NCI-H146 treated with DMSO at 0.1 percent for 48 hours (cell line): ENCODE measurements at regions not wholly inside any gene's neighbourhood (a gene's known extent, or its start where the extent isn't known, plus 50 kb on each side); places are given as distances from the start of the nearest gene placed in this dataset.

Experiments
- DNase-seq: peaks from one replicate; lab custom pipeline; 2025; ENCODE audit not compliant: unreplicated experiment; lab: John Stamatoyannopoulos, UW

DNA sequence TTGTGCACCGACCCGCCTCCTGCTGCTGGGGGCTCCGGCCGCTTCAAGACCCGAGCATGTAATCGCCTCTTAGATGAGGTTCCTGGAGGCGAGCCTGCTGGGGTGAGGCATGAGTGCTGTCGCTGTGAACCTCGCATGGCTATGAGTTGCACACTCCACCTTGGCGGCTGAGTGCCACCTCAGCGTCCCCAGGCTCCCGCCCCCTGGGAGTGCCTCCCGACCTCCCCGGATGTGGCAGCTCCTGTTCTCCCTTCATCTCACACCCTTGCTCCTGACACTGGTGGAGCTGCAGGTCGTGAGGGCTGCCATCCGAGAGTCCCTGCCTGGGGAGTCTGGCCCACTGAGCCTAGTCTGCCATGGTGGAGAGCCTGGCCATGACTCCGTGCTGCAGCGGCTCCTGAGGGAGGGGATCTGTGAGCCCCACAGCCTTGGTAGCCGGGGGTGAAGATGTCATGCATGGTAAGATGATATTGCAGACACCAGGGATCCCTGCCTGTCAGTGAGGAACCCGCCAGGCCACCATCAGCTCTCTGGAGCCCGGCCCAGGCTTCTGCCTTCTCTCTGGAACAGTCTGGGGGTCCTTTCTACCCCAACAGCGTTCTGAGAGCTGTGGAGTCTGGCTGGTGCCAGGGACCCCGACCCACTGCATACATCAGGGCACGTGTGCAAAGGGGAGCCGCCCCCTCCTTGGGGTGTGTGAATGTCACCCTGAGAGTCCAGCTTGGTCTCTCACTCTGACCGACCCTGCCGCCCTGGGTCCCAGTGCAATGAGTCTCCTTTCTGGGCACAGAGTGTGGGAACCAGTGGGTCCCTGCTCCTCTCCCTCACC is 61.6 kb upstream of the HS6ST1 start:
- no peak for DNase-seq

DNA sequence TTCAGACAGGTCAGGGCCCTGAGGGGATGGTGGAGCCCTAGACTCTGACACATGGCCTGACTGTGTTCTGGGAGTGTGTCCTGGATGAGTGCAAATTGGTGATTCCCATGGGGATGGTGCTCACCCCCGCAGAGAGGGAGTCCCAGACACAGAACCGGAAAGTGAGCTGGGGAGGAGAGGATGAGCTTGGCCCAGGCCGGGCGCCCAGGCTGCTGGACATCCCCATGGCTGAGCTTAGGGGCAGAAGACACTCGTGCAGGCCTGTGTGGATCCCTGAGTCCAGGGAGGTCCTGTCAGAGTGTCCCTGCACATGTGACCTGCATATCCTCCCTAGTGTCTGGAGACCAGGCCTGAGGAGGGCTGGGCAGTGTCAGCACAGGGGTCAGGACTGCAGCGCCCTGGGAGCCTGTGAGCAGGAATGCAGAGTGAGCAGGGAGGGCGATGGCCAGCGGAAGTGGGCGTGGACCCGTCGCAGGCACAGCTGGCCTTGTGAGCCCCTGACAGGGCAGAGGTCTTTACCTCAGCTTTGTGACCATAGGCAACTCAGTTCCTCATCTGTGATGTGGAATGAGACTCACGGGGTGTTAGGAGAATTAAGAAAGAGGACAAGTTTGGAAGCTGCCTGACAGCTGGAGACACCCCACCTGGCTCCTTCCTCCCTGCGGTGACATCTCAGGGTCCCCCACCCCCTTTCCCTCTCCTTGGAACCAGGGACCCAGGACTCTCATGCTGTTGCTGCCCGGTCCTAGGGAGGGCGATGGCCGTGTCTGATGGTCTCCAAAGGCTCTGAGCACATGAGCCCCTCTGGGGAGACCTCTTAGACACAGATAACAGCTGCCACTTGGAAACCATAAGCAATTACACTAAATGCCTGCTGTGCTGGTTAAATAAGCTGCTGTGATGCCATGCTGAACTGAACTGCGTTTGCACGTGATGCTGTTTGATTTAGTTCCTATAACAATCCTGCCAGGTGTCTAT is 62.6 kb upstream of the HS6ST1 start:
- peak; percentile 97 for DNase-seq

DNA sequence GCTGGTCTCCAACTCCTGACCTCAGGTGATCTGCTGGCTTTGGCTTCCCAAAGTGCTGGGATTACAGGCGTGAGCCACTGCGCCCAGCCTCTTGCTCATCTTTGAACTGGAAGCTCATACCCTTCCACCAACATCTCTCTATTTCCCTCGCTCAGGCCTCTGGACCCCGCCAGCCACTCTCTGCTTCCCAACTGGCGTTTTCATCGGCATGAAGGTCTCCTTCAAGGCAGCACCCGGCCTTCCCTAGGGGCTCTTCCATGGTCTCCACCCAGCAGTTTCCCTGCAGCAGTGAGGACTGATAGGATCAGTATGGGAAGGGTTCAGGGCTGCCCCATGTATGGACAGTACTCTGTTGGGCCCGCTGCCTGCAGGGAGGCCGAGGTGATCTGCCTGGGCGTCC is 65.8 kb upstream of the HS6ST1 start:
- no peak for DNase-seq

DNA sequence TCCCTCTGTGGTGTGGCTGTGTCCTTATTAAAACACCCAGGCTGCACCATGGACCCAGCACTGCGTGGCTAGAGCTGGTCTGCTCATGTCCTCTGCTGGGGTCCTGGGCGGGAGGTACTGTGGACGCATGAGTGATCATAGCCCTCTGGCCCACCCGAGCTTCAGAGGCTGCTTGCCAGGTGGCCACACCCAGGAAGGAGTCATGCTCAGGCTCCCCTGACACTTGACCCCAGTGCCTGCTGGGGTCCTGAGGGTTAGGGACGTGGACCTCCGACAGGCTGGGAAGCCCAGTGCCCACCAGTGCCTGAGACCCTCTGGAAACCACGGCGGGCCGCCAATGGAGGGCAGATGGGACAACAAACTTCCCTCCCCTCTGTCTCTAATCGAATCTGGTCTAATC is 66.3 kb upstream of the HS6ST1 start:
- DNase-seq, result no peak

DNA sequence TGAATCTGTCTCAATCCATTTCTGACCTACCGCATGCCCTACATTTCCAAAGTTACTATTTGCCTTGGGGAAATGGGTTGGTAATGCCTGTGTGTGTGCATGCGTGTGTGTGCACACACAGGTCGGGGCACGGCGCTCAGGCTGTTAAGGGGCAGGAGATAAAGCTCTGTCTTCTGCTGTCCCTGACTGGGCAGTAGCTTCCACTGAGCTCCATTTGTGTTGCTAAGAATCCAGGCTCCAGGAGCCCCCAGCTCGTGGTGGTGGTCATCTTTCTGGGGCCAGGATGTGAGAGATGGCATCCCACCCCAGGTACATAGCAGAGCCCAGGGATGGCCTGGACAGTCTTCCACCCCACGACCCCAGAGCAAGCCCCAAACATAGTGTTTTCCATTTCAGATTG is 66.7 kb upstream of the HS6ST1 start:
- DNase-seq, result no peak

DNA sequence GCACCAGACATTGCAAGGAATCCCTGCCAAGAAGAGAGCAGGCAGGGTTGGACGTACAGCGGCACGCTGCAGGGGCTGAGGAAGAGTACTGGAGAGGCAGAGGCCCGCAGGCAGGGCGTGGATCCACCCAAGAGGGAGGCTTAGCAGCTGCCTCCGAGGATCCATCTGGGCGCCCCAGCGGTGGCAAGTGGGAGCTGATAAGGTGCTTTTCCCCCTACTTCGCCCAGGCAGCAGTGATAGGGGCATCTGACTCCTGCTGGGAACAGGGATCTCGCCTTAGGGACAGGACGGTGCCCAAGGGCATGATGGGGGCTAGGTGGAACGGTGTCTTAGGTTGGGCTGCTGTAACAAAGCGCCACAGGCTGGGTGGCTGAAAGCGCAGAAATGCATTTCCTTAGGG is 67.4 kb upstream of the HS6ST1 start:
- no peak for DNase-seq

DNA sequence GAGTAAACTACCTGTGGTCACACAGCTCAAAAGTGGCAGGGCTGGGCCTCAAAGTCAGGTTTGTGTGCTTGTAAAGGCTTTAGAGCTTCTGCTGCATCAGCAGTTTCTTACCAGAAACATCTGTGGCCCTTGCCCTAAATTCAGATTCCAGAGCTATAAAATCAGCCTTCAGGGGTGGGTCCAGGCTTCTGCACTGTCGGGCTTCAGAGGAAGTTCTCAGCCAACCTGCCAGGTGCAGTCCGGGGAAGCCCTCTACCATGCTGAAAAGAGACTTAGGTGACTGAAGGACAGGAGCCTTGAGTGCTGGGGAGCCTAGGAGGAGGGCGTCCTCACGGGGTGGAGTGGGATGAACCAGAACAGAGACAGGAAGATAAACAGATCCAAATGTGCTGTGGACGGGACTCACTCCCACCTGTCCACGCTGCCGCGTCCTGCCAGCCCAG is 69.9 kb upstream of the HS6ST1 start:
- DNase-seq, result no peak

DNA sequence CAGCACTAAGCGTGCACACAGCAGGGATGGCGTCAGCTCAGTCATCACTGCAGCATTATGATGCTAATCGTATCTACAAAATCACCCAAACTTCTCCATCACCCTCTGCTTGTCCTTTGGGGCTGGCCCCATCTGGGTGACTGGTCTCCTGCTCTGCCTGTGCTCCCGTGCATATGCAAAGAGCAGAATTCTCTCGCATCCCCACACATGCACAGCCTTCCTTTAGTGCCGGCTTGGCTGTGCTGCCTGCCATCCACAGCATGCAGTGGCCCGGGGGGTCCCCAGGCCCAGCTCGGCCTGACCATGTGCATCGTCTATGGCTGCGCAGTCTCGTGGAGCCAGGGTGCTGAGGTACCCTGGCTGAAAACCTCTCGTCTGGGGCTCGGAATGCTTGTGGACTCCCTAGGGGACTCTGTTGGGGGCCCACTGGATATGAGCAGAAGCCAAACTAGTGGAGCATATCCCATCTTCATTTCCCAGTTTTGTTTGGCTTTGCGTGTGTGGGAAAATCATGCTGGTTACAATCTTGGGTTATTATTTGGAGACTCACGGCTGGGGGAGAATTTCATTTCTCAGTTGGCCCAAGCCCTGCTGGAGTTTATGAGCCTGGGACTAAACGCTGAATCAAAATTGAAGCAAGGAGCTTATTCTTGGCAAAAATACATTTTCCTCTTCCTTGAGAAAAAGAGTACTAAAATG is 70.9 kb upstream of the HS6ST1 start:
- DNase-seq, result no peak

DNA sequence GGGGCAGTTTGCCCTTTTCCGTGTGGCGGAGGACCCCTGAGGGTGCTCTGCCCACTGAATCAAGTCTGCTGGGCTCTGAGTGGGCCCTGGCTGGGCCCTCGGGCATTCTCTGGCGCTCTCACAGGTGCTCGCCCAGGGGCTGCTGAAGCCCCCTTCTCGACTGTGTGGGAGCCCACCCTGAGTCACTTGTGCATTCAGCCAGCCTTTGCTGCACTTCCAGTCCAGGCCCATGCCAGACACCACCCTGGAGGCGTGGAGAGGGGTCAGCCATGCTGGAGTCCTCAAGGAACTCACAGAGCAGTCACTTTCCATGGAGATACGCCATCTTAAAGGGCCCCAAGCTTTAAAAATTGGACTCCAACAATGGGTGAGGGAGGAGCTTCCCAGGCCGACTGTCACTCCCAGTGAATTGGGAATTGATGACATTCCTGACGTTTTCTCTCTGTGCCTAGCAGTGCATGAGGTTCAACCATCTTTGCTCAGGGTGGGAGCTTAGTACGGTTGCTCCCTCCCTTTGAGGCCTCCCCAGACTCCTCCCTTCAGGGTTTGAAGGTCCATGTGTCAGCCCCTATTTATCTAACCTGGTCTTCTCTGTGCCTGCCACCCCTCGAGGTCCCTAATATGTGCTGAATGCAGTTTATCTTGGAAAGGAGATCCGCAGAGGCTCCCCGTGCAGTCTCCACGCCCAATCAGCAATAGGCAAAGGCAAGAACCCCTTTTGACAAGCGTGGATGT is 71.8 kb upstream of the HS6ST1 start:
- DNase-seq, result no peak

DNA sequence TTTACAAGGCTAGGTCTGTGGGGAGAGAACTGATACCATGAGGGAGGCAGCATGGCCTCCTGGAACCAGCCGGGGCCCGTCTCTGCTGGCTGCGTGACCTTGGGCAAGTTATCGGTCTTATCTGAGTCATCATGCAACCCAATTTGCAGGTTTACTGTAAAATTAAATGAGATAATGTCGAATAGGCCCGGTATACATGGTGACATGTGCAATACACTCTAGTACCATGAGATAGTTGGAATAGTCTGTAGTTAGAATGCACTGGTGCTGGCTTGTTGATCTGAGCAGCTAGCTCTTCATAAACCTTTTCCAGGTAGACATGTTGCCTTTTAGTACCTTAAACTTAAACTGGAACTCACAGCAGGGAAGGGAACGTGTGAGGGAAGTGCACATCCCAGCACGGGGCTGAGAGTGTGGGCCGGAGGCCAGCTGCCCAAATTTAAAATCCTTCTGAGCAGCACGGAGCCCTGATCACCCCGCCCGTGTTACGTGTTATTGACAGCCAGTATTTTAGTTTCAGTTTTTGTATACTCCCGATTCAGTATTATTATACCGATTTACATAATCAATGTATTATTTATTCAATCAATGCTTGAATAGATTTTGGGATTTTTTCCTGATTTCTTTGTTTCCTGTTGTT is 72.4 kb upstream of the HS6ST1 start:
- DNase-seq, result no peak

DNA sequence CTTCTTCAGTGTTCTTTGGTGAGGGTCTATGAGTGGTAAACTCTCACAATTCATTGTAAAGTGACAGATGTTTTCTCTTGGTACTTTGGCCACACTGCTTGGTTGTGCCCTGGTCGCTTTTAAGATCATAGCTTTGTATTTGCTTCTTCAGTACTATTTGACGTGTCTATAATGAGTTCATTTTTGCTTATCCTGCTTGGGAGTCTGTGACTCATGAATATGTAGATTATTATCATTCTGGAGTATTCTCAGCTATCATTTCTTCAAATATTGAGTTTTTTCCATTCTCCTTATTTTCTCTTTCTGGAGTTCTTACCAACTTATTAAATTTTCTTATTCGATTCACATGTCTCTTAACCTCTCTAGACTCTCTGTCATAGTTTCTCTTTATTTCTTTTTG is 73.0 kb upstream of the HS6ST1 start:
- DNase-seq, result no peak

DNA sequence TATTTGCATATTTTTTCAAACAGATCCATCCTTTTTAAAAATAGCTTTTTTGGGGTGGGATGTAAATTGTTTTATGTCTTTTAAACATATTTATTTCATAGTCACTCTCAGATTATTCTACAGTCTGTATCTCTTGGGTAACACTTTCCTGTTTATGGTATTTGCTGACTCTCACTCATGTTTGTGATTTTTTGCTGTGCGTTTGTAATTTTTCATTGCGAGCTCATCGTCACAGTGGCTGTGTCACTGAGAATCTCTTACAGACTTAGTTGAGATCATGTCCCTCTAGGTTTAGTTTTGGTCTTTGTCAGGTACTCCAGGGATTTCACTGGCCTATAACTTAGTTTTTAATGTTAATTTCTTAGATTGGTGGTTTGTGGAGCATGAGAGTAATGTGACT is 73.5 kb upstream of the HS6ST1 start:
- DNase-seq, result no peak

DNA sequence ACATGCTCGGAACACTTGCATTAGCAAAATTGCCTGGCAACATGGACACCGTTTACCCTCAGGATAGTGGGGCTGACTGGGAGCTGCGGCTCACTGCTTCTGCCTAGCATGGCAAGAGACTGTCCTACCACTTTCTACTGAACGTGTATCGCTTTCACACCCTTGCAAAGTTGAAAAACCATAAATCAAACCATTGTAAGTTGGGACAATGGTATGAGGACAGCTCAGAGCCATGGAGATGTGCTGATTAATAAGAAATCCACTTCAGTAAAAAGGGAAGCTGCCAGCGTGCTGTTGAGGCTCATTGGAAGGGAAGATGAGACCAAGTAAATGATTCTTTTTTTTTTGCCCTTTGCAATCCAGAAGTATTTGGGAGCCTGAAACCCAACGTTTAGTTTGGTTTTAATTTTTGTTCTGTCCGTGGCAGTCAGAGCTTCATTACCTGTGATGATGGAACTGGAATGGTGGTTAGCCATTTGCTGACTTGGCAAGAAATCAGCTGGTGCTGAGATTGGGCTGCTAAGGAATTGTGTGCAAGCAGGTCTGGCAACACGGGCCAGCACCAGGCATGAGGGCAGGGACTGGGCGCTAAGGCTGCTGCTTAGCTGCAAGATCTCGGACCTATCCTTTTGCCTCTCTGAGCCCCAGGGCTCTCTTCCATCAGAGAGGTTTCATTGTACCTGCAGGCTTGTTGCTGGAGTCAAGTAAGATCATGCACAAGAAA is 75.5 kb upstream of the HS6ST1 start:
- no peak for DNase-seq

DNA sequence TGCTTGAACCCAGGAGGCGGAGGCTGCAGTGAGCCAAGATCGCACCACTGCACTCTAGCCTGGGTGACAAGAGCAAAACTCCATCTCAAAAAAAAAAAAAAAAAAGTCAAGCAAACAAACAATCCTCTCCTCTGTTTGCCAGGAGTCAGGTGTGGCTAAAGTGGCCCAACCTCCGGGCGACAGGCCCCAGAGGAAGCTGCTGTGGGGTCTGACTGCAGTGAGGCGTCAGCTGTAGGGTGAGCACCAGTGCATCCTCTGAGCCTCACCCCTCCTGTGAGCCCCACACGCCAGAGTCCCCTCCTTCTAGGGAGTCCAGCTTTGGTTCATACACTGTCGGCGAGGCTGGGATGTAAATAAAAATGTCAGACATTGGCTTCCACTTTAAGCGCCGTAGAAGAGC is 76.5 kb upstream of the HS6ST1 start:
- DNase-seq, result no peak

DNA sequence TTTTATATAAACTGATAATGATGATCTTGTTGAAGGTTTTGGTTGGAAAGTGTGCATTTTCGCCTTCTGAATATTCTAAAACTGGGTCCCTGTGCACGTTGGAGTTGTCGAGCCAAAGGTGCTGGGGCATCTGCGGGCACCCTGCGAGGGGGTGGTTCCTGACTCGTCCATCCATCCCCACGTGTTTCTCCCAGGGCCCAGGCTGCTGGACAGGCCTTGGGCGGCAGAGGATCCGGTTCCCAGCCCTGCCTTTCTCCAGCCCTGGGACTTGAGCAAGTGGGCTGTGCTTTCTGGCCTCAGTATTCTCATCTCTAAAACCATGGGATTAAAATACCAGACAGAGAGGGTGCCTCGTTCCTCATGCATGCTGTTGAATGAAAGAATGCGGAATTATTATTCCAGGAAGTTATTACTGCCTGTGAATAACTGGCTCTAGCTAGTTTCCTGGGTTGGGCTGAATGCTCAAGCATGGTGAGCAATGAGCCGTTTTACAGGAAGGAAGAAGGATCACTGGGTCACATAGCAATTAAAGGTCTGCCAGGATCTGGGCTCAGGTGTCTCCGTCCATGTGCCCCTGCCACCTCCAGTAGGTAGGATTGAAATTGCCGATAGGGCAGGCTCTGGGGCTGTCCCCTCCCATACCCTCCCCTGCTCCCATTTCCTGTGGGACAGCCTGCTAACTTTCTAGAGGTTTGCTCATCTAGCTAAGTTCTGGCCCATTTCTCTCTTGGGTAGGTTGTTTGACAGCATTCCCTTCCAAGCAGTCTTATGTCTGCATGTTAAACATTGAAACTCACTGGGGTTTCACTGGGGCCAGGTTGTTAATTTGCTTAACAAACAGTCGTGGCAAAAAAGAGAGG is 77.2 kb upstream of the HS6ST1 start:
- DNase-seq, result peak; percentile 59

DNA sequence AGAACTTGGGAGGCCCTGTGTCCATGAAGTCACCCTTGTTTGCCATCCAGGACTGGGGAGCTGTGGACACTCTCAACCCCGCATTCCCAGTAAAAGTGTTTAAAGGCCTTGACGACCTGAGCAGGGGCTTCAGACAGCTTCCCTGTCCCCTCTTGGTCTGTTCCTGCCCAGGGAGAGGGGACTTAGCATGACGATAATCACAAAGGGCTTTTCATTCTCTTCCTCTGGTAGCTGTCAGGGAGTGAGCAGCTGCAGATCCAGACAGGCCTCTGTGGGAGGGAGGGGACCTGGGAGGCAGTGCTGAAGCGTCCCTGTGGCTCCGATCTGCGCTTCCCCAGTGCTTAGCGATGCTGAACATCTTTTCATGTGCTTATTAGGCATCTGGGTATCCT is 77.8 kb upstream of the HS6ST1 start:
- peak; percentile 84 for DNase-seq

DNA sequence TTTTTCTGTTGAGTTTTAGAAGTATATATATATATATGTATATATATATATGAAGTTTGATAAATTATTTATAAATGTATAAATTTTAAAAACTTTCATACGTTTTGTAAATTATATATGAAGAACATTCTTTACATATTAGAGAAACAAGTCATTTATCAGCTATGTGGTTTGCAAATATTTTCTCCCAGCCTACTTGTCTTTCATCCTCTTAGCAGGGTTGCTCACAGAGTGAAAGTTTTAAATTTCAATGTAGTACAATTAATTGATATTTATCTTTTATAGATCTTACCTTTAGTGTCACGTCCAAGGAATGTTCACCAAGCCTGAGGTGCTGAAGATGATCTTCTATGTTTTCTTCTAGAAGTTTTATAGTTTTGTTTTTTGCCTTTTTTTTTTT is 78.3 kb upstream of the HS6ST1 start:
- no peak for DNase-seq

DNA sequence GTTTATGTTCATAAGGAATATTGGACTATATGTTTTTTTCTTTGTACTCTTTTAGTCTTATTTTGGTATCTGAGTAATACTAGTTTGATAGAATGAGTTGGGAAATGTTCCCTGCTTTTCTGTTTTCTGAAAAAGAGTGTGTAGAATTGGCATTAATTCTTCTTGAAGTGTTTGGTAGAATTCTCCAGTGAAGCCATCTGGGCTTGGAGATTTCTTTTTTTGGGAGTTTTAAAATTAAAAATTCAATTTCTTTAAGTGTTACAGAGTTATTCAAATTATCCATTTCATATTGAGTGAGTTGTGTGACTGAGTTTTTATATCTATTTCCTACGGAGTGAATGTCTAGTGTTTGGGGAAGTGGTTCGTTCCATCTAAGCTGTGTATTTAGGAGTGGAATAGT is 80.6 kb upstream of the HS6ST1 start:
- no peak for DNase-seq
